ENCODE measurements at regions not wholly inside any gene's neighbourhood (a gene's known extent, or its start where the extent isn't known, plus 50 kb on each side); places are given as distances from the start of the nearest gene placed in this dataset.

DNA sequence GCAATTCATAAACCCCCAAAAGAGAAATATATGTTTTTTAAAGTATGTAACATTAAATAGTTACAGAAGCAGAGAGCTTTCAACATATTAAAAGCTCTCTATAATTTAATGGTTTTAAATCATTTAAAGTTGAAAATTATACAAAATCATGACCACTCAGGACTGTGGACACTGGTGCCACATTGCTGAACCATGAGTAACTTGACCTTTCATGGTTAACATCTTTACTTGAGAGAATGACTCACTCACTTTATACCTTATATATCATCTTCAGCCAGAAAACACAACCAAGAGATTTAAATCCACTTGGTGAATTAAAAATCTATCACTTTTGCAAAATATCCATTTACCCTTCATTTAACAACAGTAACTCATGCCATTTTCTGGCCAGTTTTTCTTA, 584.3 kb upstream of the SMIM31 start:
- Mint-ChIP-seq H3K9me3 (no peaks in the 10 kb centered on the region), H3K36me3 (ENCODE audit: low read depth) (no peaks in the 10 kb centered on the region), H3K4me3 (no peak overlapping the region), H3K27me3 (ENCODE audit: low read depth) (no peaks in the 10 kb centered on the region), H3K4me1 (no peaks in the 10 kb centered on the region), H3K27ac (no peak overlapping the region)
- TF ChIP-seq, protein P1, sequence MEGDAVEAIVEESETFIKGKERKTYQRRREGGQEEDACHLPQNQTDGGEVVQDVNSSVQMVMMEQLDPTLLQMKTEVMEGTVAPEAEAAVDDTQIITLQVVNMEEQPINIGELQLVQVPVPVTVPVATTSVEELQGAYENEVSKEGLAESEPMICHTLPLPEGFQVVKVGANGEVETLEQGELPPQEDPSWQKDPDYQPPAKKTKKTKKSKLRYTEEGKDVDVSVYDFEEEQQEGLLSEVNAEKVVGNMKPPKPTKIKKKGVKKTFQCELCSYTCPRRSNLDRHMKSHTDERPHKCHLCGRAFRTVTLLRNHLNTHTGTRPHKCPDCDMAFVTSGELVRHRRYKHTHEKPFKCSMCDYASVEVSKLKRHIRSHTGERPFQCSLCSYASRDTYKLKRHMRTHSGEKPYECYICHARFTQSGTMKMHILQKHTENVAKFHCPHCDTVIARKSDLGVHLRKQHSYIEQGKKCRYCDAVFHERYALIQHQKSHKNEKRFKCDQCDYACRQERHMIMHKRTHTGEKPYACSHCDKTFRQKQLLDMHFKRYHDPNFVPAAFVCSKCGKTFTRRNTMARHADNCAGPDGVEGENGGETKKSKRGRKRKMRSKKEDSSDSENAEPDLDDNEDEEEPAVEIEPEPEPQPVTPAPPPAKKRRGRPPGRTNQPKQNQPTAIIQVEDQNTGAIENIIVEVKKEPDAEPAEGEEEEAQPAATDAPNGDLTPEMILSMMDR (IDR thresholded peaks at IDR 0.05; ENCODE audit: unreplicated experiment in 3 of 3), result no peak

GRCh38 chr4:164177153-164177552, 576.8 kb upstream of the SMIM31 start:
- Mint-ChIP-seq H3K27me3 (ENCODE audit: low read depth) (no peaks in the 10 kb centered on the region), H3K36me3 (ENCODE audit: low read depth) (no peaks in the 10 kb centered on the region), H3K27ac (no peak overlapping the region), H3K4me1 (no peaks in the 10 kb centered on the region), H3K9me3 (no peaks in the 10 kb centered on the region), H3K4me3 (no peak overlapping the region)
- TF ChIP-seq, protein P1 (IDR thresholded peaks at IDR 0.05; ENCODE audit: unreplicated experiment in 3 of 3), result no peak

DNA sequence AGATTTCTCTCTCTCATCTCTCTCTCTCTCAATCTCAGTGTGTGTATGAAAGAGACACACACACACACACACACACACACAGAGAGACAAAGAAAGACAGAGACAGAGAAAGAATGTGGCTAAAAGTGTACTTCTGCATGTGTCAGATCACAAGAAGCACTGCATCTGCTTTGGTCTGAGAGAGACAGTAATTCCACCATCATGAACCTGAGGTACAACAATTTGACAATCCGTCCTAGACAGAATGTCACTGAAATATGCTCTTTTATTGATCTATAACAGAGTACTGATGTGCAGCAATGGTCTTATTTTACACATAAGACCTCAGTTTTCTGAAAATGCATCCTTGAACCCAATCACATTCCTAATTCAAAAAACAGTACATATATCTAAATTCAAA, 576.2 kb upstream of the SMIM31 start:
- H3K4me1 Mint-ChIP-seq, result no peaks in the 10 kb centered on the region
- H3K27ac Mint-ChIP-seq, result no peak overlapping the region
- no peaks in the 10 kb centered on the region for H3K36me3 Mint-ChIP-seq (ENCODE audit: low read depth)
- no peaks in the 10 kb centered on the region for H3K9me3 Mint-ChIP-seq
- no peaks in the 10 kb centered on the region for H3K27me3 Mint-ChIP-seq (ENCODE audit: low read depth)
- H3K4me3 Mint-ChIP-seq, result no peak overlapping the region
- TF ChIP-seq, protein P1 (IDR thresholded peaks at IDR 0.05; ENCODE audit: unreplicated experiment in 3 of 3), result no peak

GRCh38 chr4:164188236-164188635, 565.7 kb upstream of the SMIM31 start:
- TF ChIP-seq, protein P1 (IDR thresholded peaks at IDR 0.05; ENCODE audit: unreplicated experiment in 3 of 3), result no peak
- Mint-ChIP-seq H3K4me3 (no peak overlapping the region), H3K36me3 (ENCODE audit: low read depth) (no peaks in the 10 kb centered on the region), H3K27ac (no peak overlapping the region), H3K27me3 (ENCODE audit: low read depth) (peaks cover 4% of the 10 kb centered on the region), H3K9me3 (no peaks in the 10 kb centered on the region), H3K4me1 (no peaks in the 10 kb centered on the region)

DNA sequence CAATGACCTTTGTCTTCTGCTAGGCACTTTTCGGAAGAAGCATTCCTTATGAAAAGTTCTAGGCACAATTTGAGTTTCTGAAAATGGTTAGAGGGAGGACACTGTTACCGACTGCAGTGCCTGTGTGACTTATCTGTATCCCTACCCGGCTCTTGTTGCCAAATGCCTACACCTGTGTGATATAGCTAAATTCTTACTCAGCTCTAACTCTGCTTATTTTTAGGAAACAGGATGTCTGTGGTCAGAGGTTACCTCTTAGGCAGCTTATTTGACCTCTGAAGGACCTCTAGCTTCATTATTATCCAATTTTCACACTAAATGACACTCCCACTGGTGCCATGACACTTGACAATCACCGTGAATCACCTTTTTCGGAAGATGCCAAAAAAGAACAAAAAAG, 561.1 kb upstream of the SMIM31 start:
- Mint-ChIP-seq H3K4me3 (no peak overlapping the region), H3K9me3 (no peaks in the 10 kb centered on the region), H3K27me3 (ENCODE audit: low read depth) (no peaks in the 10 kb centered on the region), H3K36me3 (ENCODE audit: low read depth) (no peaks in the 10 kb centered on the region), H3K4me1 (no peaks in the 10 kb centered on the region), H3K27ac (no peak overlapping the region)
- TF ChIP-seq, protein P1 (IDR thresholded peaks at IDR 0.05; ENCODE audit: unreplicated experiment in 3 of 3), result no peak

- no peak overlapping the region for H3K4me3 Mint-ChIP-seq
Observed at GRCh38 chr4:164193676-164194075, 560.3 kb upstream of the SMIM31 start.

More at GRCh38 chr4:164193676-164194075, 560.3 kb upstream of the SMIM31 start:
- TF ChIP-seq, protein P1 (IDR thresholded peaks at IDR 0.05; ENCODE audit: unreplicated experiment in 3 of 3), result no peak
- Mint-ChIP-seq H3K27ac (no peak overlapping the region), H3K36me3 (ENCODE audit: low read depth) (no peaks in the 10 kb centered on the region), H3K4me1 (no peaks in the 10 kb centered on the region), H3K9me3 (no peaks in the 10 kb centered on the region), H3K27me3 (ENCODE audit: low read depth) (no peaks in the 10 kb centered on the region)

Measured in nephron (organoid).